Endothelial cell of umbilical vein (primary cell): ENCODE measurements at regions not wholly inside any gene's neighbourhood (a gene's known extent, or its start where the extent isn't known, plus 50 kb on each side); places are given as distances from the start of the nearest gene placed in this dataset.

Experiments
- BruUV-seq: library from RNA; stranded (reverse); fragments of 400-500 nt; replicated peaks from 2 replicates; lab custom pipeline; 2021; lab: Mats Ljungman, UMichigan
- CTCF ChIA-PET: fragments of 300-600, 350-600 bp; sonication (Branson Sonifier 250); formaldehyde crosslinking; loops from one replicate; lab custom pipeline; 2021; ENCODE audit warnings: antibody characterized with exemption, inconsistent platforms; lab: Charles Lee
- POLR2A ChIA-PET: fragments of 300-600, 350-600 bp; sonication (Branson Sonifier 250); formaldehyde crosslinking; loops from one replicate; lab custom pipeline; 2021; ENCODE audit warnings: antibody characterized with exemption, inconsistent platforms; lab: Charles Lee
- DNase-seq: peaks from one replicate; pipeline ENCODE4 v3.0.0-alpha.2; 2011; ENCODE audit warnings: low read depth, low spot score
- FAIRE-seq: peaks from 2 replicates; lab custom pipeline; 2011; peaks lifted over from hg19 to GRCh38; lab: Jason Lieb, UNC
- H2AFZ ChIP-seq: 2 replicates; pipeline ENCODE4 v1.6.0; 2012; ENCODE audit warnings: low read depth, low read length, control low read depth, inconsistent platforms
- H3K27ac ChIP-seq: 2 replicates; pipeline ENCODE4 v1.5.1; 2011; ENCODE audit warnings: low read depth, mild to moderate bottlenecking, control low read depth, low read length, moderate library complexity; ENCODE audit not compliant: insufficient read depth
- H3K27me3 ChIP-seq, 2 experiments: 2 replicates each; pipeline versions ENCODE4 v1.6.0 to v1.6.1; 2011; ENCODE audit warnings: low read length in 2 of 2, mixed read lengths in 1 of 2; ENCODE audit not compliant: control insufficient read depth in 2 of 2, insufficient read depth in 2 of 2
- H3K36me3 ChIP-seq, 2 experiments: 2 replicates in 1 of 2; 3 replicates in 1 of 2; pipeline ENCODE4 v1.5.1; 2011; ENCODE audit warnings: low read length in 2 of 2, mild to moderate bottlenecking in 1 of 2, moderate library complexity in 1 of 2; ENCODE audit not compliant: control insufficient read depth in 2 of 2, insufficient read depth in 2 of 2; ENCODE audit errors: extremely low read depth in 1 of 2
- H3K4me1 ChIP-seq: 3 replicates; pipeline ENCODE4 v1.5.1; 2011; ENCODE audit warnings: mild to moderate bottlenecking, low read length; ENCODE audit not compliant: control insufficient read depth, insufficient read depth; ENCODE audit errors: extremely low read depth
- H3K4me2 ChIP-seq: 2 replicates; pipeline ENCODE4 v1.6.1; 2011; ENCODE audit warnings: low read length, control low read depth, mixed read lengths; ENCODE audit not compliant: insufficient read depth
- H3K4me3 ChIP-seq, 3 experiments: fragments of 200-600 bp in 1 of 3; sonication (generic), shearing (Covaris generic) in 1 of 3; replicated peaks in 1 of 3; 2 replicates each; pipeline ENCODE4 v1.5.1; 2011 to 2016; ENCODE audit warnings: control low read depth in 3 of 3, low read length in 3 of 3, mild to moderate bottlenecking in 2 of 3, inconsistent platforms in 1 of 3, low read depth in 1 of 3, moderate library complexity in 1 of 3; ENCODE audit not compliant: insufficient read depth in 1 of 3
- H3K79me2 ChIP-seq: 2 replicates; pipeline ENCODE4 v1.6.0; 2012; ENCODE audit warnings: low read length, inconsistent platforms; ENCODE audit not compliant: control insufficient read depth, insufficient read depth
- H3K9ac ChIP-seq: replicated peaks from 2 replicates; pipeline ENCODE3; 2011; ENCODE audit warnings: low read length, control low read depth; ENCODE audit not compliant: insufficient read depth; ENCODE audit errors: extremely low read depth
- H3K9me1 ChIP-seq: replicated peaks from 3 replicates; pipeline ENCODE4 v1.6.0; 2011; ENCODE audit warnings: mild to moderate bottlenecking, low read length; ENCODE audit not compliant: control insufficient read depth, insufficient read depth; ENCODE audit errors: extremely low read depth
- H3K9me3 ChIP-seq: replicated peaks from 2 replicates; pipeline ENCODE4 v1.5.1; 2012; ENCODE audit warnings: low read length, inconsistent platforms; ENCODE audit not compliant: control insufficient read depth, insufficient read depth
- H4K20me1 ChIP-seq: replicated peaks from 2 replicates; pipeline ENCODE3; 2011; ENCODE audit warnings: mild to moderate bottlenecking, low read length; ENCODE audit not compliant: control insufficient read depth, insufficient read depth; ENCODE audit errors: extremely low read depth
- CTCF ChIP-seq, 2 donors: IDR thresholded peaks; 1 replicate in 1 of 2; 2 replicates in 1 of 2; pipeline ENCODE4 v1.5.1; 2011; ENCODE audit warnings: low read length in 2 of 2, mild to moderate bottlenecking in 2 of 2, moderate library complexity in 2 of 2, control low read depth in 1 of 2, inconsistent platforms in 1 of 2, low read depth in 1 of 2; ENCODE audit not compliant: insufficient read depth in 1 of 2; ENCODE audit errors: extremely low read depth in 1 of 2
- EZH2 ChIP-seq: IDR thresholded peaks from 2 replicates; pipeline ENCODE4 v1.6.1; 2012; ENCODE audit warnings: borderline replicate concordance, low read depth, mild to moderate bottlenecking, moderate library complexity, low read length, inconsistent platforms; ENCODE audit not compliant: severe bottlenecking
- FOS ChIP-seq: IDR thresholded peaks from 2 replicates; pipeline ENCODE4 v1.6.1; 2011; ENCODE audit warnings: mild to moderate bottlenecking, low read length, moderate library complexity, borderline replicate concordance; ENCODE audit not compliant: insufficient read depth
- GATA2 ChIP-seq: IDR thresholded peaks from 2 replicates; pipeline ENCODE4 v1.7.0; 2011; ENCODE audit warnings: low read depth, mild to moderate bottlenecking, moderate library complexity, mixed read lengths, low read length; ENCODE audit not compliant: insufficient read length, insufficient read depth
- JUN ChIP-seq: IDR thresholded peaks from 2 replicates; pipeline ENCODE4 v1.6.1; 2011; ENCODE audit warnings: borderline replicate concordance, low read depth; ENCODE audit not compliant: insufficient read length, insufficient read depth
- MYC ChIP-seq: IDR thresholded peaks from one replicate; pipeline ENCODE4 v1.6.1; 2011; ENCODE audit warnings: mild to moderate bottlenecking, low read depth, low read length
- POLR2A ChIP-seq: IDR thresholded peaks from 2 replicates; pipeline ENCODE4 v1.6.1; 2012; ENCODE audit warnings: low read depth, mild to moderate bottlenecking, control low read depth, low read length
- POLR2AphosphoS5 ChIP-seq: IDR thresholded peaks from 2 replicates; pipeline ENCODE4 v1.6.1; 2012; ENCODE audit warnings: low read depth, mild to moderate bottlenecking, control low read depth, low read length, moderate library complexity; ENCODE audit not compliant: insufficient read depth
- dilution Hi-C: fragments of 300-500 bp; cut with MboI; formaldehyde crosslinking; loops from one replicate; pipeline ENCODE4 v1.15.0; 2019; ENCODE audit warnings: low sequenced_read_pairs; ENCODE audit not compliant: extremely low pct_ligation_motif_present
- intact Hi-C: fragments of 100-400 bp; cut with micrococcal nuclease; formaldehyde crosslinking; loops from one replicate; pipeline ENCODE4 v1.10.0; 2022
- TF ChIP-seq, protein P1 (sequence below): IDR thresholded peaks from 2 replicates; pipeline ENCODE4 v1.6.1; 2011; ENCODE audit not compliant: insufficient read depth, insufficient read length

- Histone ChIP-seq H3K9me3 (no peaks in the 10 kb centered on the region), H2AFZ (no peak overlapping the region), H3K27ac (no peak overlapping the region), H4K20me1 (no peaks in the 10 kb centered on the region), H3K36me3 (no peaks in the 10 kb centered on the region), H3K27me3 (no peaks in the 10 kb centered on the region), H3K4me3 (no peak overlapping the region), H3K4me1 (no peaks in the 10 kb centered on the region), H3K9me1 (no peaks in the 10 kb centered on the region), H3K79me2 (no peaks in the 10 kb centered on the region), H3K4me2 (no peak overlapping the region), H3K9ac (no peak overlapping the region)
- POLR2A ChIA-PET = no interaction called here
- BruUV-seq = no TSS peak
- dilution Hi-C loops = no loop called here
- TF ChIP-seq POLR2AphosphoS5 = no peak
- no peak for TF ChIP-seq GATA2
- TF ChIP-seq FOS = no peak
- TF ChIP-seq JUN = no peak
- TF ChIP-seq MYC = no peak
- TF ChIP-seq CTCF (IDR thresholded peaks at IDR 0.05; ENCODE audit: extremely low read depth in 1 of 2, insufficient read depth in 1 of 2, low read depth in 1 of 2, low read length in 2 of 2) = no peak
- no peak for TF ChIP-seq POLR2A
- TF ChIP-seq, protein P1, sequence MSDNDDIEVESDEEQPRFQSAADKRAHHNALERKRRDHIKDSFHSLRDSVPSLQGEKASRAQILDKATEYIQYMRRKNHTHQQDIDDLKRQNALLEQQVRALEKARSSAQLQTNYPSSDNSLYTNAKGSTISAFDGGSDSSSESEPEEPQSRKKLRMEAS = no peak
- TF ChIP-seq EZH2 = no peak
- FAIRE-seq = no peak
- intact Hi-C loops = no loop called here
- DNase-seq = no peak
- CTCF ChIA-PET = no interaction called here
These were observed 2293.1 kb downstream of the PCDH7 start for GRCh38 chr4:33013282-33013681.
